Right lobe of liver (tissue), 4 donors: ENCODE measurements at regions not wholly inside any gene's neighbourhood (a gene's known extent, or its start where the extent isn't known, plus 50 kb on each side); places are given as distances from the start of the nearest gene placed in this dataset.

ENCODE experiments used
- POLR2A ChIP-seq: fragments of 450-650 bp; IDR thresholded peaks from one replicate; pipeline ENCODE4 v1.6.1; 2017; ENCODE audit warnings: antibody characterized with exemption, mild to moderate bottlenecking
- TF ChIP-seq, protein P1 (sequence below), 4 donors: fragments of 200-600 bp in 3 of 4; fragments of 450-650 bp in 1 of 4; IDR thresholded peaks; one replicate each; pipeline versions ENCODE4 v1.5.1 to v1.8.0; 2016 to 2022; ENCODE audit warnings: antibody characterized with exemption in 4 of 4, mild to moderate bottlenecking in 2 of 4
- donor health status: DM: no; HTN: no; CAD: no.
- donor health status: DM: no; HTN: no; CAD: no.
- donor health status: DM: no; HTN: yes; CAD: no.

DNA sequence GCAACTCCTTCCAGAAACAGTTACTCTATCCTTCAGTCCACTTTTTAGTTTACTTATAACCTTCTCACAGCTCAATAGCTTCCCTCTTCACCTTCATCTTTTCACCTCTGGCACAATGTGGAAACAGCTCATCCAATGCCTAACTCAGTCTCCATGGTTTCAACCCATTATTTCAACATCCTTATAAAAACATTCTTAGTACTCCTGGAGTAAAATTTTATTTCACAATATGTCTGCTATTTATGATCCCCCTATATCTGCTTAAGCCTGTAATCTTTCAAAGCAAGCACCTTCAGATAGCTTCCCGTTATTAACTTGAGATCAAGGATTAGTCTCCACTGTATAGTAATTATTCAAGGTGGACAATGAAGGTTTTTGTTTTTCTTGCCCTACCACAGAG, 156.3 kb downstream of the GASK1B start:
- no peak for TF ChIP-seq POLR2A
- TF ChIP-seq, protein P1, sequence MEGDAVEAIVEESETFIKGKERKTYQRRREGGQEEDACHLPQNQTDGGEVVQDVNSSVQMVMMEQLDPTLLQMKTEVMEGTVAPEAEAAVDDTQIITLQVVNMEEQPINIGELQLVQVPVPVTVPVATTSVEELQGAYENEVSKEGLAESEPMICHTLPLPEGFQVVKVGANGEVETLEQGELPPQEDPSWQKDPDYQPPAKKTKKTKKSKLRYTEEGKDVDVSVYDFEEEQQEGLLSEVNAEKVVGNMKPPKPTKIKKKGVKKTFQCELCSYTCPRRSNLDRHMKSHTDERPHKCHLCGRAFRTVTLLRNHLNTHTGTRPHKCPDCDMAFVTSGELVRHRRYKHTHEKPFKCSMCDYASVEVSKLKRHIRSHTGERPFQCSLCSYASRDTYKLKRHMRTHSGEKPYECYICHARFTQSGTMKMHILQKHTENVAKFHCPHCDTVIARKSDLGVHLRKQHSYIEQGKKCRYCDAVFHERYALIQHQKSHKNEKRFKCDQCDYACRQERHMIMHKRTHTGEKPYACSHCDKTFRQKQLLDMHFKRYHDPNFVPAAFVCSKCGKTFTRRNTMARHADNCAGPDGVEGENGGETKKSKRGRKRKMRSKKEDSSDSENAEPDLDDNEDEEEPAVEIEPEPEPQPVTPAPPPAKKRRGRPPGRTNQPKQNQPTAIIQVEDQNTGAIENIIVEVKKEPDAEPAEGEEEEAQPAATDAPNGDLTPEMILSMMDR (IDR thresholded peaks at IDR 0.05): no peak
